Sigmoid colon (tissue), 6 donors: ENCODE measurements at regions not wholly inside any gene's neighbourhood (a gene's known extent, or its start where the extent isn't known, plus 50 kb on each side); places are given as distances from the start of the nearest gene placed in this dataset.

Source experiments
- DNase-seq: peaks from one replicate; pipeline ENCODE4 v3.0.0-alpha.2; 2019
- H3K27ac ChIP-seq, 4 donors: fragments of 200-600 bp; sonication (generic); one replicate each; pipeline ENCODE4 v1.5.1; 2016 to 2019; ENCODE audit warnings: mild to moderate bottlenecking in 1 of 4
- H3K27me3 ChIP-seq, 3 donors: fragments of 200-600 bp; sonication (generic); one replicate each; pipeline ENCODE4 v1.5.1; 2019; ENCODE audit warnings: mild to moderate bottlenecking in 1 of 3
- H3K36me3 ChIP-seq, 4 donors: fragments of 200-600 bp; sonication (generic); one replicate each; pipeline ENCODE4 v1.5.1; 2016 to 2019
- H3K4me1 ChIP-seq, 4 donors: fragments of 200-600 bp; sonication (generic); one replicate each; pipeline ENCODE4 v1.5.1; 2017 to 2019
- H3K4me3 ChIP-seq, 4 donors: fragments of 200-600 bp; sonication (generic); one replicate each; pipeline ENCODE4 v1.5.1; 2017 to 2019; ENCODE audit warnings: mild to moderate bottlenecking in 2 of 4, moderate library complexity in 1 of 4
- H3K9me3 ChIP-seq, 4 donors: fragments of 200-600 bp in 3 of 4; sonication (generic) in 3 of 4; one replicate each; pipeline versions ENCODE4 v1.5.1 to v1.6.1; 2013 to 2019
- CTCF ChIP-seq, 4 experiments: fragments of 450-650 bp in 3 of 4; fragments of 200-600 bp in 1 of 4; IDR thresholded peaks; one replicate each; pipeline ENCODE4 v1.5.1; 2016 to 2019; ENCODE audit warnings: antibody characterized with exemption in 4 of 4, mild to moderate bottlenecking in 3 of 4, moderate library complexity in 2 of 4
- EP300 ChIP-seq, 4 donors: sonication (generic); formaldehyde crosslinking; IDR thresholded peaks; one replicate each; pipeline ENCODE4 v1.6.1; 2017; ENCODE audit warnings: antibody characterized with exemption in 4 of 4
- POLR2A ChIP-seq, 2 donors: fragments of 450-650 bp; IDR thresholded peaks; one replicate each; pipeline ENCODE4 v1.6.1; 2016; ENCODE audit warnings: antibody characterized with exemption in 2 of 2, mild to moderate bottlenecking in 2 of 2, moderate library complexity in 2 of 2
- POLR2AphosphoS5 ChIP-seq, 4 donors: sonication (generic); formaldehyde crosslinking; IDR thresholded peaks; one replicate each; pipeline ENCODE4 v1.6.1; 2017; ENCODE audit warnings: antibody characterized with exemption in 4 of 4
- WGBS, 2 donors: extraction: QIAGEN DNeasy Blood & Tissue Kit; methylation state at CpG; one replicate each; pipeline ENCODE4 v1.1.7; 2013; 5-methylcytosine and 5-hydroxymethylcytosine counted together
- intact Hi-C: fragments of 100-400 bp; cut with DNase I; formaldehyde crosslinking; loops from one replicate; pipeline ENCODE4 v1.15.1; 2023
- donor health status: healthy with polysubstance abuse.
- donor health status: healthy.

GRCh38 chr5:25418978-25419377, 774.2 kb upstream of the CDH10 start:
- no peak for TF ChIP-seq CTCF (IDR thresholded peaks at IDR 0.05)
- no peak for TF ChIP-seq POLR2A (IDR thresholded peaks at IDR 0.05)
- no peak for TF ChIP-seq EP300 (IDR thresholded peaks at IDR 0.05)
- no peak for TF ChIP-seq POLR2AphosphoS5 (IDR thresholded peaks at IDR 0.05)
- Histone ChIP-seq H3K27me3 (no peaks in the 10 kb centered on the region), H3K36me3 (no peaks in the 10 kb centered on the region), H3K4me3 (no peak overlapping the region), H3K27ac (no peak overlapping the region), H3K9me3 (no peaks in the 10 kb centered on the region), H3K4me1 (no peaks in the 10 kb centered on the region)
- WGBS, 2 donors, result 67% methylated on average over 3 of the region's 3 CpGs
- intact Hi-C loops, result no loop called here
- DNase-seq, result no peak

GRCh38 chr5:25418319-25418859, 773.6 kb upstream of the CDH10 start:
- DNase-seq, result no peak
- Histone ChIP-seq H3K4me3 (no peak overlapping the region), H3K27ac (no peak overlapping the region), H3K4me1 (no peaks in the 10 kb centered on the region), H3K9me3 (no peaks in the 10 kb centered on the region), H3K27me3 (no peaks in the 10 kb centered on the region), H3K36me3 (no peaks in the 10 kb centered on the region)
- no peak for TF ChIP-seq POLR2AphosphoS5 (IDR thresholded peaks at IDR 0.05)
- TF ChIP-seq POLR2A (IDR thresholded peaks at IDR 0.05), result no peak
- no peak for TF ChIP-seq CTCF (IDR thresholded peaks at IDR 0.05)
- no peak for TF ChIP-seq EP300 (IDR thresholded peaks at IDR 0.05)
- intact Hi-C loops, result no loop called here
- WGBS, 2 donors, result 43 to 74% methylated on average over 2 of the region's 2 CpGs

- TF ChIP-seq POLR2AphosphoS5 (IDR thresholded peaks at IDR 0.05) (no peak), CTCF (IDR thresholded peaks at IDR 0.05) (no peak), EP300 (IDR thresholded peaks at IDR 0.05) (no peak), POLR2A (IDR thresholded peaks at IDR 0.05) (no peak)
- intact Hi-C loops, result no loop called here
- Histone ChIP-seq H3K27ac (no peak overlapping the region), H3K36me3 (no peaks in the 10 kb centered on the region), H3K9me3 (no peaks in the 10 kb centered on the region), H3K4me1 (no peaks in the 10 kb centered on the region), H3K4me3 (no peak overlapping the region), H3K27me3 (no peaks in the 10 kb centered on the region)
- WGBS, 2 donors, result 67 to 76% methylated on average over 4 of the region's 4 CpGs
- no peak for DNase-seq
These were observed 772.2 kb upstream of the CDH10 start for GRCh38 chr5:25416960-25417359.

- H3K4me1 ChIP-seq, result no peaks in the 10 kb centered on the region
- H3K36me3 ChIP-seq, result no peaks in the 10 kb centered on the region
- no peaks in the 10 kb centered on the region for H3K9me3 ChIP-seq
- no peaks in the 10 kb centered on the region for H3K27me3 ChIP-seq
- intact Hi-C loops, result no loop called here
- H3K27ac ChIP-seq, result no peak overlapping the region
- H3K4me3 ChIP-seq, result no peak overlapping the region
- no peak for DNase-seq
- WGBS, 2 donors, result 90 to 93% methylated on average over 8 of the region's 8 CpGs
- TF ChIP-seq CTCF (IDR thresholded peaks at IDR 0.05) (no peak), POLR2AphosphoS5 (IDR thresholded peaks at IDR 0.05) (no peak), POLR2A (IDR thresholded peaks at IDR 0.05) (no peak), EP300 (IDR thresholded peaks at IDR 0.05) (no peak)
These were observed 771.2 kb upstream of the CDH10 start for GRCh38 chr5:25415970-25416369.

- Histone ChIP-seq H3K4me3 (no peak overlapping the region), H3K4me1 (no peaks in the 10 kb centered on the region), H3K9me3 (no peaks in the 10 kb centered on the region), H3K27me3 (no peaks in the 10 kb centered on the region), H3K36me3 (no peaks in the 10 kb centered on the region), H3K27ac (no peak overlapping the region)
- intact Hi-C loops, result no loop called here
- no peak for TF ChIP-seq POLR2A (IDR thresholded peaks at IDR 0.05)
- TF ChIP-seq CTCF (IDR thresholded peaks at IDR 0.05), result no peak
- TF ChIP-seq EP300 (IDR thresholded peaks at IDR 0.05), result no peak
- no peak for TF ChIP-seq POLR2AphosphoS5 (IDR thresholded peaks at IDR 0.05)
- 63 to 69% methylated on average over 6 of the region's 6 CpGs for WGBS, 2 donors
- DNase-seq, result no peak
These were observed 770.0 kb upstream of the CDH10 start for GRCh38 chr5:25414742-25415141.
